NCI-H82 (cell line): ENCODE measurements at regions not wholly inside any gene's neighbourhood (a gene's known extent, or its start where the extent isn't known, plus 50 kb on each side); places are given as distances from the start of the nearest gene placed in this dataset.
"Not testable (repeated sequence)": the region's sequence is repeated elsewhere in the genome, so short reads cannot be mapped to it uniquely, and the experiment has no call there.

Experiments
- DNase-seq: peaks from one replicate; lab custom pipeline; 2025; lab: John Stamatoyannopoulos, UW

GRCh38 chr4:72677886-72678285 lies 108.9 kb upstream of the ADAMTS3 start:
- DNase-seq: no peak

GRCh38 chr4:72677265-72677664 lies 108.2 kb upstream of the ADAMTS3 start:
- no peak for DNase-seq

GRCh38 chr4:72671980-72672379 lies 103.0 kb upstream of the ADAMTS3 start:
- no peak for DNase-seq

GRCh38 chr4:72670521-72670920 lies 101.5 kb upstream of the ADAMTS3 start:
- no peak for DNase-seq

GRCh38 chr4:72666910-72667309 lies 97.9 kb upstream of the ADAMTS3 start:
- DNase-seq: no peak

GRCh38 chr4:72665171-72665968 lies 96.3 kb upstream of the ADAMTS3 start:
- no peak for DNase-seq

- DNase-seq: no peak
Observed at GRCh38 chr4:72663828-72664227, 94.8 kb upstream of the ADAMTS3 start.

- DNase-seq: no peak
Observed at GRCh38 chr4:72661830-72662229, 92.8 kb upstream of the ADAMTS3 start.

GRCh38 chr4:72641611-72642010 lies 72.6 kb upstream of the ADAMTS3 start:
- DNase-seq: no peak

- not testable (repeated sequence) for DNase-seq
Observed at GRCh38 chr4:72636866-72637265, 67.8 kb upstream of the ADAMTS3 start.

- DNase-seq: not testable (repeated sequence)
Observed at GRCh38 chr4:72635931-72636330, 66.9 kb upstream of the ADAMTS3 start.

- not testable (repeated sequence) for DNase-seq
Observed at GRCh38 chr4:72632253-72632652, 63.2 kb upstream of the ADAMTS3 start.

- DNase-seq: no peak
Observed at GRCh38 chr4:72631296-72631695, 62.3 kb upstream of the ADAMTS3 start.

- DNase-seq: no peak
Observed at GRCh38 chr4:72629540-72629939, 60.5 kb upstream of the ADAMTS3 start.

- DNase-seq: no peak
Observed at GRCh38 chr4:72627723-72628122, 58.7 kb upstream of the ADAMTS3 start.
